ENCODE measurements at regions not wholly inside any gene's neighbourhood (a gene's known extent, or its start where the extent isn't known, plus 50 kb on each side); places are given as distances from the start of the nearest gene placed in this dataset.

- TF ChIP-seq CTCF (IDR thresholded peaks at IDR 0.05) (no peak), POLR2A (IDR thresholded peaks at IDR 0.05) (no peak)
These were observed 218.7 kb upstream of the BLID start for GRCh38 chr11:122334546-122335339.
